ENCODE measurements at regions not wholly inside any gene's neighbourhood (a gene's known extent, or its start where the extent isn't known, plus 50 kb on each side); places are given as distances from the start of the nearest gene placed in this dataset.
A peak's percentile ranks its signal among the peaks of the same experiment; 100 is the strongest.

DNA sequence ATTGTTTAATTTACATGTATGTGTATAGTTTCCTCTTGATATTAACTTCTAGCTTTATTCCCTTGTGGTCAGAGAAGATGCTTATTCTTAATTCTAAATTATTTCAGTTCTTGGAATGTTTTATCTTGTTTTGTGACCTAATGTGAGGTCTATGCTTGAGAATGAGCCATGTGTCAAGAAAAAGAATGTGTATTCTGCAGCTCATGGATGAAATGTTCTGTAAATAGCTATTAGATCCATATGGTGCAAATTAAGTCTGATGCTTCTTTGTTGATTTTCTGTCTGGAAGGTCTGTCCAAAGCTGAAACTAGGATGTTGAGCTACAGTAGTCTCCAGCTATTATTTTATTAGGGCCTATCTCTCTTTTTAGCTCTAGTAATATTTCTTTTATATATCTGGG is 187.3 kb upstream of the RASGEF1B start:
- Histone ChIP-seq H4K20me1 (ENCODE audit: control insufficient read depth, extremely low read depth, insufficient read depth, low read length) (no peaks in the 10 kb centered on the region), H3K4me2 (ENCODE audit: extremely low read depth, insufficient read depth, low read length) (no peak overlapping the region), H3K4me1 (ENCODE audit: control insufficient read depth, extremely low read depth, insufficient read depth, low read length) (no peaks in the 10 kb centered on the region), H3K36me3 (ENCODE audit: control insufficient read depth, insufficient read depth, low read length) (no peaks in the 10 kb centered on the region), H3K9me3 (ENCODE audit: control insufficient read depth, insufficient read depth, low read depth, low read length) (no peaks in the 10 kb centered on the region), H3K4me3 (replicated peaks in 1 of 4; ENCODE audit: control extremely low read depth in 1 of 4, insufficient read depth in 1 of 4, low read depth in 3 of 4, low read length in 4 of 4) (no peak overlapping the region), H3K27me3 (ENCODE audit: control insufficient read depth, insufficient read depth, low read length) (no peaks in the 10 kb centered on the region), H3K27ac (ENCODE audit: insufficient read depth, low read length) (no peak overlapping the region), H3K79me2 (ENCODE audit: control insufficient read depth, insufficient read depth, low read length) (no peaks in the 10 kb centered on the region), H3K9ac (ENCODE audit: insufficient read depth, low read length) (no peak overlapping the region), H2AFZ (ENCODE audit: low read length) (no peak overlapping the region)
- no peak for DNase-seq (ENCODE audit: low read depth in 2 of 2)
- TF ChIP-seq EZH2 (IDR thresholded peaks at IDR 0.05; ENCODE audit: low read length, missing control alignments), result no peak
- no peak for TF ChIP-seq CTCF (conservative IDR thresholded peaks at IDR 0.05 in 1 of 2, IDR thresholded peaks at IDR 0.05 in 1 of 2; ENCODE audit: low read depth in 1 of 2, low read length in 2 of 2)

DNA sequence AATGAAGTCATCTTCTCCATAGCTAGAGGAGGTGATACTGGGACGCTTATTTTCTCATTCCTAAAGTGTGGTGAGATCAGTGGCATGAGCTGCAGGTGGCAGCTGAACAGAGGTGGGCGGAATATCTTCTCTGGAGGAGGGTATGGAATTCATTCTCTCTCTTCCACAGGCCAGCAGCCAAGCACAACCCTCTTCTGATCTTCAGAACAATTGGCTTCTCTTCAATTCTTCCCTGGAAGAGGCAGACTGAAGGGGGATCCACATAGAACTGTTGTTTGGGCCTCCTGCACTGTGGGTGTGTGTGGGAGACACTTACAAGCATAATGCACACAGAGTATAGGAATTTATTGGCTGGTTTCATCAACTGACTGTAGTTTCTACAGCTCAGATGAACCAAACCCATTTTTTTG is 180.4 kb upstream of the RASGEF1B start:
- DNase-seq (ENCODE audit: low read depth in 2 of 2), result no peak
- TF ChIP-seq CTCF (conservative IDR thresholded peaks at IDR 0.05 in 1 of 2, IDR thresholded peaks at IDR 0.05 in 1 of 2; ENCODE audit: low read depth in 1 of 2, low read length in 2 of 2) (no peak), EZH2 (IDR thresholded peaks at IDR 0.05; ENCODE audit: low read length, missing control alignments) (no peak)
- H3K9ac ChIP-seq (ENCODE audit: insufficient read depth, low read length), result no peak overlapping the region
- no peaks in the 10 kb centered on the region for H3K27me3 ChIP-seq (ENCODE audit: control insufficient read depth, insufficient read depth, low read length)
- no peaks in the 10 kb centered on the region for H3K79me2 ChIP-seq (ENCODE audit: control insufficient read depth, insufficient read depth, low read length)
- no peak overlapping the region for H3K4me2 ChIP-seq (ENCODE audit: extremely low read depth, insufficient read depth, low read length)
- H2AFZ ChIP-seq (ENCODE audit: low read length), result no peak overlapping the region
- no peaks in the 10 kb centered on the region for H3K9me3 ChIP-seq (ENCODE audit: control insufficient read depth, insufficient read depth, low read depth, low read length)
- no peaks in the 10 kb centered on the region for H3K36me3 ChIP-seq (ENCODE audit: control insufficient read depth, insufficient read depth, low read length)
- no peak overlapping the region for H3K4me3 ChIP-seq (replicated peaks in 1 of 4; ENCODE audit: control extremely low read depth in 1 of 4, insufficient read depth in 1 of 4, low read depth in 3 of 4, low read length in 4 of 4)
- H4K20me1 ChIP-seq (ENCODE audit: control insufficient read depth, extremely low read depth, insufficient read depth, low read length), result no peaks in the 10 kb centered on the region
- no peak overlapping the region for H3K27ac ChIP-seq (ENCODE audit: insufficient read depth, low read length)
- no peaks in the 10 kb centered on the region for H3K4me1 ChIP-seq (ENCODE audit: control insufficient read depth, extremely low read depth, insufficient read depth, low read length)

DNA sequence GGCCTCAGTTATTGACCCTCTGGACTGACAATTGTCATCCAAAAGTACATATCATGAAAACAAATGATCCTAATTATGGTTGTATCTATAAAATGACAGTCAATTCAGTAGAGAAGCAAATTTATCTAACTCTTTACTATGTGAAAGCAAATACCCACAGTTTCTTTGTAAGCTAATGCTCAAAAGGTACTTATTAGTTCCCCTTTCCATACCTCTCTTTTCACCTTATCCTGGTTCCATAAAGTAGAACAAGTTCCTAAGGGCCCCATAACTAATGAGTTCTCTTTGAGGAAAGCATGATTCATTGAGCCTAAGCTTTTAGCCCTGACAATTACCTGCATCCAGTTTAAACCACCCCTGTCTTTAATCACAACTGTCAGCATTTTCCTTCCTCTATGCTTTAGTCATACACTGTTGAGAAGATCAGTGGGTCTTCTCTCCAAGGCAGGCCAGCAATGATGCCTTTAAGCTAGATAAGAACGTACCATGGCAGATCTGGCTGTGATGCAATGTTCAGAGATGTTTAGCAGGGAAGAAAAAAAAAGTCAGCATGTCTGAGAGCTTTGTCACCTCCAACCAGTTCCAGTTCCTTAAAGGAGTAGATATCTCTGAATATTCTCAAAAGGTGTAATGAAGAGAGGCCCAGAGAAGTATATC is 179.7 kb upstream of the RASGEF1B start:
- DNase-seq (ENCODE audit: low read depth in 2 of 2), result peak in 1 of 2 donors; percentile 46
- H4K20me1 ChIP-seq (ENCODE audit: control insufficient read depth, extremely low read depth, insufficient read depth, low read length), result no peaks in the 10 kb centered on the region
- TF ChIP-seq EZH2 (IDR thresholded peaks at IDR 0.05; ENCODE audit: low read length, missing control alignments) (no peak), CTCF (conservative IDR thresholded peaks at IDR 0.05 in 1 of 2, IDR thresholded peaks at IDR 0.05 in 1 of 2; ENCODE audit: low read depth in 1 of 2, low read length in 2 of 2) (no peak)

More for the DNA sequence above, 179.7 kb upstream of the RASGEF1B start:
- H3K27me3 ChIP-seq (ENCODE audit: control insufficient read depth, insufficient read depth, low read length), result no peaks in the 10 kb centered on the region
- no peak overlapping the region for H2AFZ ChIP-seq (ENCODE audit: low read length)
- H3K9me3 ChIP-seq (ENCODE audit: control insufficient read depth, insufficient read depth, low read depth, low read length), result no peaks in the 10 kb centered on the region
- no peak overlapping the region for H3K4me2 ChIP-seq (ENCODE audit: extremely low read depth, insufficient read depth, low read length)
- no peak overlapping the region for H3K4me3 ChIP-seq (replicated peaks in 1 of 4; ENCODE audit: control extremely low read depth in 1 of 4, insufficient read depth in 1 of 4, low read depth in 3 of 4, low read length in 4 of 4)
- no peaks in the 10 kb centered on the region for H3K79me2 ChIP-seq (ENCODE audit: control insufficient read depth, insufficient read depth, low read length)
- H3K36me3 ChIP-seq (ENCODE audit: control insufficient read depth, insufficient read depth, low read length), result no peaks in the 10 kb centered on the region
- H3K4me1 ChIP-seq (ENCODE audit: control insufficient read depth, extremely low read depth, insufficient read depth, low read length), result no peaks in the 10 kb centered on the region
- H3K27ac ChIP-seq (ENCODE audit: insufficient read depth, low read length), result no peak overlapping the region
- H3K9ac ChIP-seq (ENCODE audit: insufficient read depth, low read length), result no peak overlapping the region
